ENCODE measurements at regions not wholly inside any gene's neighbourhood (a gene's known extent, or its start where the extent isn't known, plus 50 kb on each side); places are given as distances from the start of the nearest gene placed in this dataset.
"Not testable (repeated sequence)": the region's sequence is repeated elsewhere in the genome, so short reads cannot be mapped to it uniquely, and the experiment has no call there.

DNA sequence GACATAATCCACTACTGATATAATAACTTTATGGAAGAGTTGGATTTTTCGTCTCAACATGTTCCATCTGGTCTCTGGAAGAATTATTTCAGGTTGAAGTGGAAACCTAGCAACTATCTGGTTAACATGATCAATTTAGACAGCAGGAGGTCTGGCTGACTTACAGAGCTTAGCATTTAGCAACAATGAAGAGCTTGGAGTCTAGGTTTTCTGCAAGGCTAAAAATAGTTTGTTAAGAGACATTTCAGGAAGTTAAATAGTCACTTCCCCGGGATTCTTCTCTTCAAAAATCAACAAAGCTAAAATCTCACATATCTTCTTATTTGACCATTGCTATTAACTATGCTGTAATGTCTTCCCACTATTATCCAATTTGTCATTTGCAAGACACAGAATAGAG lies 418.6 kb upstream of the DIPK2B start:
- H3K4me3 ChIP-seq (ENCODE audit: low read depth, low read length): no peak overlapping the region
- no peaks in the 10 kb centered on the region for H3K36me3 ChIP-seq (ENCODE audit: insufficient read depth)
- DNase-seq (ENCODE audit: extremely low spot score): peak; percentile 5
- WGBS: 16% methylated on average over 2 of the region's 2 CpGs
- H3K27ac ChIP-seq (ENCODE audit: low read depth): no peak overlapping the region
- no peaks in the 10 kb centered on the region for H3K4me1 ChIP-seq (ENCODE audit: insufficient read depth)

DNA sequence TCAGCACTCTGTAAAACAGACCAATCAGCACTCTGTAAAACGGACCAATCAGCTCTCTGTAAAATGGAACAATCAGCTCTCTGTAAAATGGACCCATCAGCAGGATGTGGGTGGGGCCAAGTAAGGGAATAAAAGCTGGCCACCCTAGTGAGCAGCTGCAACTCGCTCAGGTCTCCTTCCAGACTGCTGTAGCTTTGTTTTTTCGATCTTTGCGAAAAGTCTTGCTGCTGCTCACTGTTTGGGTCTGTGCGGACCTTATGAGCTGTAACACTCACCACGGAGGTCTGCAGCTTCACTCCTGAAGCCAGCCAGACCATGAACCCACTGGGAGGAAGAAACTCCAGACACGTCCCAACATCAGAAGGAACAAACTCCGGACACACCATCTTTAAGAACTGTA lies 414.9 kb upstream of the DIPK2B start:
- 93% methylated on average over 8 of the region's 8 CpGs for WGBS
- H3K4me1 ChIP-seq (ENCODE audit: insufficient read depth); DNase-seq (ENCODE audit: extremely low spot score); H3K27ac ChIP-seq (ENCODE audit: low read depth); H3K4me3 ChIP-seq (ENCODE audit: low read depth, low read length); H3K36me3 ChIP-seq (ENCODE audit: insufficient read depth): not testable (repeated sequence)

DNA sequence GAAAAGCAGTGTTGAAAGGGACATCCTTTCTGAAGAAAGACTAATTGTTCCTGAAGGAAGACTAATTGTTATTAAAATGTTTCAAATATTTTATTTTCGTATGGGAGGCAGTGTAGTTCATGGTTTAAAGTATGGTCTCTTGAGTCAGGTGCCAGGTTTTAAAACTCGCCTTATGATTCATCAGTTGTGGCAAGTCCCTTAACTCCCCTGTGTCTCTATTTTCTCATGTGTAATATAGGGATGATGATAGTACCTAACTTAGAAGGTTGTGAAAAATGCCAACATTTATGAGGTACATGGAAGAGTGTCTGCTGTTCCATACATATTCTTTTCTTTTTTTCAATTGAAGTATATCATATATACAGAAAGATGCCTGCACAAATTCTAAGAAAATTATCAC lies 414.2 kb upstream of the DIPK2B start:
- H3K36me3 ChIP-seq (ENCODE audit: insufficient read depth): no peaks in the 10 kb centered on the region
- H3K27ac ChIP-seq (ENCODE audit: low read depth): no peak overlapping the region
- H3K4me1 ChIP-seq (ENCODE audit: insufficient read depth): no peaks in the 10 kb centered on the region
- WGBS: 77% methylated on average over 2 of the region's 2 CpGs
- H3K4me3 ChIP-seq (ENCODE audit: low read depth, low read length): no peak overlapping the region
- DNase-seq (ENCODE audit: extremely low spot score): no peak

DNA sequence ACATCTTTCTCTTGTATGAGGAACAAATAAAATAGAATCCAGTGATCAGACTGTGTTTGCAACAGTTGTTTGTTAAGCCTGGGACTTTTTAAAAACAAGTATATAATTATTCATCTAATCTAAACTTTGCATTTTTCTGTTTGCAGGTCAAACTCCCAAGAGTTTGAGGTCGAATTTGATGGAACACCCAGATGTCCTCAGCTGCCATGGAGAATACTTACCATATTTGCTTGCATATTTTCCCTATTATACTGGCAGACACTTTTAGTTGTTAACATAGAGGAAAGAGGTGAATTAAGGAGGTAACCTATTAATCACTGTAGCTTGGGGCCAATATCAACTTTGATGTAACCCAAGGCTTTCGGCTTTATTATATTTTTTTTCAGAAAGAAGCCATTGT lies 401.5 kb upstream of the DIPK2B start:
- 35% methylated on average over 2 of the region's 2 CpGs for WGBS
- Histone ChIP-seq H3K36me3 (ENCODE audit: insufficient read depth) (no peaks in the 10 kb centered on the region), H3K4me3 (ENCODE audit: low read depth, low read length) (no peak overlapping the region), H3K27ac (ENCODE audit: low read depth) (no peak overlapping the region), H3K4me1 (ENCODE audit: insufficient read depth) (no peaks in the 10 kb centered on the region)
- no peak for DNase-seq (ENCODE audit: extremely low spot score)

DNA sequence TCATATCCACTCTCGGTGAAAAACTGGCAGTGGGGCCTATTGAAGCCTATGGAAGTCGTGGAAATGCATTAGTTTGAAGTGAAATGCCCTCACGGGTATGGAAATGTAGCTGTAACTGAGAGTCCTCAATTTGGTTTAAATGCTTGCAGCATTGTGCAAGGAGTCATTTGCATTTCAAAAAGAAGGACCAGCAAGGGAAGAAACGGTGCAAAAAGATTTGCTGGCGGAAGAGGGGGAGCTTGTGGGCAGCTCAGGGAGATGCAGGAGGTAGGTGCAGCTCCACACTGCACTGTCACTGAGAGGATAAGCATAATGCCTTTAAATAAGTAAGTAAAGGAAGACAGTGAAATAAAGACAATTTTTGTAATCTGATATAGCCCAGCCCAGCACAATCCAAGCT lies 400.4 kb upstream of the DIPK2B start:
- no peak for DNase-seq (ENCODE audit: extremely low spot score)
- Histone ChIP-seq H3K36me3 (ENCODE audit: insufficient read depth) (no peaks in the 10 kb centered on the region), H3K4me1 (ENCODE audit: insufficient read depth) (no peaks in the 10 kb centered on the region), H3K4me3 (ENCODE audit: low read depth, low read length) (no peak overlapping the region), H3K27ac (ENCODE audit: low read depth) (no peak overlapping the region)
- 70% methylated on average over 5 of the region's 5 CpGs for WGBS

DNA sequence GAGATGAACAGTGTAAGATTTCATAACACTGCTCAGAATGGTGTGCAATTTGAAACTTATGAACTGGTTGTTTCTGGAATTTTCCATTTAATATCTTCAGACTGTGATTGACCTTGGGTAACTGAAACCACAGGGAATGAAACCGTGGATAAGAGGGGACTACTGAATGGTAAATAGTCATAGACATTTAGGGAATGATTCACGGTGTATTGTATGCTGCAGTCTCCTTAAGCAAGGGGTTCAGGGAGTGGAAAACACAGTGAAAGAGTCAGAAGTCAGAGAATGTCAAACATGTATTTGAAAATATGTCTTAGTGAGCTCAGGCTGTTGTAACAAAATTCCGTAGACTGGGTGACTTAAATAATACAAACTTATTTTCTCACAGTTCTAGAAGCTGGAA lies 398.2 kb upstream of the DIPK2B start:
- no peak overlapping the region for H3K4me3 ChIP-seq (ENCODE audit: low read depth, low read length)
- no peaks in the 10 kb centered on the region for H3K36me3 ChIP-seq (ENCODE audit: insufficient read depth)
- no peaks in the 10 kb centered on the region for H3K4me1 ChIP-seq (ENCODE audit: insufficient read depth)
- DNase-seq (ENCODE audit: extremely low spot score): no peak
- WGBS: 88% methylated on average over 3 of the region's 3 CpGs
- H3K27ac ChIP-seq (ENCODE audit: low read depth): no peak overlapping the region

DNA sequence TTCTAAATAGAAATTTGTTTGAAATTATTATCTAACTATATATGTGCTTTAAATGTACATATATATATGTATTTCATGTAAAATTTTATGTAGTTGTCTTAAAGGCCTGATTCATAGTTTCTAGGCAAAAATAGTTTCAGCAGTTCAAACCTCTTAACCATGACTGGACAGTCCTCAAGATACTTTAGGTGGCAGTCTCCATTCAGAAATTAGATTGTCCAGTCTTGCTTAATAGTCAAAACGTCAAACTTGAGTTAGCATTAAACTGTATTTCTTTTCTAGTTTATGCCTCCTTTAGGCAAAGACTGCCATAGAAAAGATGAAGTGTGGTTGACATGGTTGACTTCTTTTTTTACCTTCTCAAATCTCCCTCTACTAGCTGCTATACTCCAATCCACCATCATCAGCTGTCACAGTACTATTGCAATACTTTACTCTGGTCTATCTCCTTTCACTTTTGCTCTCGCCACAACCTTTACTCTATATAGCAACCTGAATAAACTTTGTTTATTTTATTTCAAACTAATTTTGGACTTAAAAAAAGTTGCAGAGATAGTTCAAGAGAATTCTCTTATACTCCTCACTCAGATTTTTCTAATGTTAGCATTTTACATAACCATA lies 395.6 kb upstream of the DIPK2B start:
- Histone ChIP-seq H3K4me1 (ENCODE audit: insufficient read depth) (no peaks in the 10 kb centered on the region), H3K4me3 (ENCODE audit: low read depth, low read length) (no peak overlapping the region), H3K27ac (ENCODE audit: low read depth) (no peak overlapping the region), H3K36me3 (ENCODE audit: insufficient read depth) (no peaks in the 10 kb centered on the region)
- DNase-seq (ENCODE audit: extremely low spot score): no peak
- 69% methylated on average over 2 of the region's 2 CpGs for WGBS

DNA sequence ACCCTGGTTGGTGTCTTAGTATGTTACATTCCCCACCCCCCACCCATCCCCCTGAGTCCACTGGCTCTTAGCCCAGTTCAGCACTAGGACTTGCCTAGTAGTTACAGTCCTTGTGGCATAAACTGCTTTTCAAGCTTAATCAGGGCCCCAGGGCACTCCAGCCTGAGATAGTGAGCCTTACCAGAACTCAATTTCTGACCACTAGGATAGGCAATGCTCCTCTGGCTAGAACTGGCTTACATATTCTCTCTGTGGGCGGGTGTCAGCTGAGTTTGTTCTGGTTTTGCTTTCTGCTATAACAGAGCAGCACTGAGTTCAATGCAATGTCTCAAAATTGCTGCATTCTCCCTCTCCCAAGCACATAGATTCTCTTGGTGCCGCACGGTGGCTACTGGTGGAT lies 391.4 kb upstream of the DIPK2B start:
- no peak overlapping the region for H3K27ac ChIP-seq (ENCODE audit: low read depth)
- 77% methylated on average over 3 of the region's 3 CpGs for WGBS
- H3K4me3 ChIP-seq (ENCODE audit: low read depth, low read length): no peak overlapping the region
- DNase-seq (ENCODE audit: extremely low spot score): no peak
- no peaks in the 10 kb centered on the region for H3K36me3 ChIP-seq (ENCODE audit: insufficient read depth)
- no peaks in the 10 kb centered on the region for H3K4me1 ChIP-seq (ENCODE audit: insufficient read depth)

DNA sequence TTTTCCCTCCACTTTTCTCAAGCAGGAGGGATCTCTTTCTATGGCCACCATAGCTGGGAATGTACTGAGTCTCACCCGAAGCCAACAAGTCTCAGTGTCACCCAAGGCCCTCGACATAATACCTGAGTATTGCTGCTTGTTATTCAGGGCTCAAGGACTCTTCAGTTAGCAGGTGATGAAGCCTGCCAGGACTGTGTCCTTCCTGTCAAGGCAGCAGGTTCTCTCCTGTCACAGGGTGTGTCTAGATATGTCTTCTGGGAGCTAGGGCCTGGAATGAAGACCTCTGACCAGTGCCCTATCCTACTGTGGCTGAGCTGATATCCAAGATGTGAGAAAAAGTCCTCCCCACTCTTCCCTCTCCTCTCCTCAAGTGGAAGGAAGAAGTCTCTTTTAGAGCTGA lies 391.0 kb upstream of the DIPK2B start:
- no peak overlapping the region for H3K4me3 ChIP-seq (ENCODE audit: low read depth, low read length)
- H3K4me1 ChIP-seq (ENCODE audit: insufficient read depth): no peaks in the 10 kb centered on the region
- no peak overlapping the region for H3K27ac ChIP-seq (ENCODE audit: low read depth)
- 80% methylated on average over 2 of the region's 2 CpGs for WGBS
- H3K36me3 ChIP-seq (ENCODE audit: insufficient read depth): no peaks in the 10 kb centered on the region
- DNase-seq (ENCODE audit: extremely low spot score): no peak

DNA sequence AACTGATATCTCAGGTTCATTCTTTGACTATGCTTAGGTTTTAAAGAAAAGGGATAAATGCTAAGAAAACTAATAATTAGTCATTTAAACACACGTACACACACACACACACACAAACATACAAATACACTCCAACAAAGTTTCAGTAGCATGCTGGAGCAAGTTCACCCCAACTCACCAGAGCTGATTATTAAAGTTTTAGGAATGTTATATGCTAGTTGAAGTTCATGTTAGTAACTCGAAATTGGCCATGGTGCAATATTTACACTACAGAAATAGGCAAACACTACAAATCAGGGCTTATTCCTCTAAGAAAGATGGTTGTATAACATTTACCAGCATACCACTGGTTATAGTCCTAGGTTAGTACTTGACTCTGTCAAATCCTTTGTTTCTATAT lies 384.0 kb upstream of the DIPK2B start:
- Histone ChIP-seq H3K27ac (ENCODE audit: low read depth) (no peak overlapping the region), H3K36me3 (ENCODE audit: insufficient read depth) (no peaks in the 10 kb centered on the region), H3K4me3 (ENCODE audit: low read depth, low read length) (no peak overlapping the region), H3K4me1 (ENCODE audit: insufficient read depth) (no peaks in the 10 kb centered on the region)
- no peak for DNase-seq (ENCODE audit: extremely low spot score)
- WGBS: 79% methylated on average over 2 of the region's 2 CpGs

DNA sequence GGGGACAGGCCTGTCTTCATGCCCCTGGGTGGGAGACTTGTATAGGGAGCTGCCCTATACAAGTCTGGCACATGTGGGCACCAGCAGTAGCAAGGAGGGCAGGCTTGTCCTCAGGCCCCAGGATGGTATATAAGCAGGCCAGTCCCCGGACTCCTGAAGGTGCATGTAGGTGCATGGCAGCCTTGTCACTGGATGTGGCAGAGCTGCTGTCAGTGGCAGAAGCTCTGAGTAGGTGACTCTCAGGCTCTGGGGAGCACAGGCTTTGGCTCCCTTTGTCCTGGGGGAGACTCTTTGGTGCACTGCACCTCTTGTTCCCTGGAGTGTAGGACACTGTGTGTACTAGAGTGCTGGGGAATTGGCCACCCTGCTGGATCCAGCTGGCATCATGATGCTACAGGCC lies 376.7 kb upstream of the DIPK2B start:
- 100% methylated on average over 1 of the region's 1 CpG for WGBS
- H3K4me1 ChIP-seq (ENCODE audit: insufficient read depth): no peaks in the 10 kb centered on the region
- H3K27ac ChIP-seq (ENCODE audit: low read depth): no peak overlapping the region
- DNase-seq (ENCODE audit: extremely low spot score): no peak
- H3K36me3 ChIP-seq (ENCODE audit: insufficient read depth): no peaks in the 10 kb centered on the region
- no peak overlapping the region for H3K4me3 ChIP-seq (ENCODE audit: low read depth, low read length)

DNA sequence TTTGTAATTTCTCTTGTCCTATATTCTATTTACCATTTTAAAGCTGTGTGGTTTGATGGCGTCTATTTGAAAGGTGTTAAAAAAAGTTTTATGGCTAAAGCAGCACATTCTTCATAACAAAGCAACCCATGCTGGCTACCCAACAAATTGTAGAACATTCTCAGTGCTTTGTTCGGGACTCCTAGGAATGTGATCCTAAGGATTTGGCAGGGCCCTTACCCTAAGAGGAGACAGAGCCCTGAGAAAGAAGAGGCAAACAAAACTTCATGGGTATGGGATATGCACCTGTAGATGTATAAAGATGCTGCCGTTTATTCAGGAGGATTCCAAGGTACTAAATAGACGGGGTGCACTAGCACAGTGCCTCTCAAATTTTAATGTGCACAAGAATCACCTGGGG lies 370.8 kb upstream of the DIPK2B start:
- Histone ChIP-seq H3K4me3 (ENCODE audit: low read depth, low read length) (no peak overlapping the region), H3K4me1 (ENCODE audit: insufficient read depth) (no peaks in the 10 kb centered on the region), H3K27ac (ENCODE audit: low read depth) (no peak overlapping the region), H3K36me3 (ENCODE audit: insufficient read depth) (no peaks in the 10 kb centered on the region)
- DNase-seq (ENCODE audit: extremely low spot score): no peak
- 71% methylated on average over 4 of the region's 4 CpGs for whole genome bisulfite sequencing

DNA sequence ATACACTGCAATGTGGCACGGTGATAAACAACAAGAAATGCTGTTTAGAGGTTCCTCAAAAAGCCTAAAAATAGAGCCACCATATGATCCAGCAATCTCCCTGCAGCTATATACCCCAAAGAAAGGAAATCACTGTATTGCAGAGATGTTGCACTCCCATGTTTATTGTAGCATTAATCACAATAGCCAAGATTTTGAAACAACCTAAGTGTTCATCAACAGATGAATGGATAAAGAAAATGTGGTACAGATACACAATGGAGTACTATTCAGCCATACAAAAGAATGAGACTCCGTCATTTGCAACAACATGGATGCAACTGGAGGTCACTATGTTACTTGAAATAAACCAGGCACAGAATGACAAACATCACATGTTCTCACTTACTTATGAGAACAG lies 365.8 kb upstream of the DIPK2B start:
- H3K36me3 ChIP-seq (ENCODE audit: insufficient read depth): no peaks in the 10 kb centered on the region
- H3K4me1 ChIP-seq (ENCODE audit: insufficient read depth): no peaks in the 10 kb centered on the region
- no peak overlapping the region for H3K27ac ChIP-seq (ENCODE audit: low read depth)
- no peak overlapping the region for H3K4me3 ChIP-seq (ENCODE audit: low read depth, low read length)
- no peak for DNase-seq (ENCODE audit: extremely low spot score)
- WGBS: 94% methylated on average over 2 of the region's 2 CpGs

DNA sequence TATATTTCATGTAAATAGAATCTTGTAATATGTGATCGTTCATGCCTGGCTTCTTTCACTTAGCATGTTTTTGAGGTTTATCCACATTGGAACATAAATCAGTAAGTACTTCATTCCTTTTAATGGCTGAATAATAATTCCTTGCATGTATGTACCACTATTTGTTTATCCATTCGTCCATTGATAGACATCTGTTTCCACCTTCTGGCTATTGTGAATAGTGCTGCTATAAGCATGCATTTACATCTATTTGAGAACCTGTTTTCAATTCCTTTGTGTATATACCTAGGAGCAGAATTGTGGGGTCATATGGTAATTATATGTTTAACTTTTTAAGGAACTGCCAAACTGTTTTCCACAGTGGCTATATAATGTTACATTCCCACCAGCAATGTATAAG lies 356.7 kb upstream of the DIPK2B start:
- Histone ChIP-seq H3K27ac (ENCODE audit: low read depth) (no peak overlapping the region), H3K36me3 (ENCODE audit: insufficient read depth) (no peaks in the 10 kb centered on the region), H3K4me1 (ENCODE audit: insufficient read depth) (no peaks in the 10 kb centered on the region), H3K4me3 (ENCODE audit: low read depth, low read length) (no peak overlapping the region)
- DNase-seq (ENCODE audit: extremely low spot score): no peak
- 84% methylated on average over 2 of the region's 2 CpGs for WGBS

DNA sequence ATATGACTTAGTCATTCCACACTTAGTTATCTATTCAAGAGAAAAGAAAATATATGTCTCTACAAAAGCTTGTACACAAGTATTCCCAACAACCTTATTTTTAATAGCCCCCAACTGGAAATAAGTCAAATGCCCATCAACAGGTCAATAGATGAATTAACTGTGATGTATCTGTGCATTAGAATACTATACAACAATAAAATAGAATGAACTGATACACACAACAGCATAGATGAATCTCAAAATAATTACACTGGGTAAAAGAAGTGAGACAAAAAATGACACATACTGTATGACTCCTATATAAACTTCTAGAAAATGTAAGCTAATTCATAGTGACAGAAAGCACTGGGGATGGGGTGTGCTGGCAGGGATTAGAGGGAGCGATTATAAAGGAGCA lies 354.1 kb upstream of the DIPK2B start:
- Histone ChIP-seq H3K4me1 (ENCODE audit: insufficient read depth) (no peaks in the 10 kb centered on the region), H3K36me3 (ENCODE audit: insufficient read depth) (no peaks in the 10 kb centered on the region), H3K27ac (ENCODE audit: low read depth) (no peak overlapping the region), H3K4me3 (ENCODE audit: low read depth, low read length) (no peak overlapping the region)
- WGBS: 92% methylated on average over 1 of the region's 1 CpG
- no peak for DNase-seq (ENCODE audit: extremely low spot score)
